ENCODE measurements at regions not wholly inside any gene's neighbourhood (a gene's known extent, or its start where the extent isn't known, plus 50 kb on each side); places are given as distances from the start of the nearest gene placed in this dataset.
"Not testable (repeated sequence)": the region's sequence is repeated elsewhere in the genome, so short reads cannot be mapped to it uniquely, and the experiment has no call there.

- Histone ChIP-seq H3K4me3 (ENCODE audit: low read depth in 1 of 2, low read length in 1 of 2) (no peak overlapping the region), H3K36me3 (no peaks in the 10 kb centered on the region), H3K4me1 (ENCODE audit: control insufficient read depth in 1 of 2, insufficient read depth in 1 of 2, low read depth in 1 of 2, low read length in 1 of 2) (no peaks in the 10 kb centered on the region), H3K27me3 (no peaks in the 10 kb centered on the region), H3K27ac (no peak overlapping the region), H3K9me3 (no peaks in the 10 kb centered on the region)
- no peak for TF ChIP-seq CTCF (IDR thresholded peaks at IDR 0.05)
Measured at GRCh38 chr2:147424766-147425165, 420.1 kb upstream of the ACVR2A start.

GRCh38 chr2:147420947-147421675 is 423.7 kb upstream of the ACVR2A start:
- Histone ChIP-seq H3K9me3 (no peaks in the 10 kb centered on the region), H3K4me3 (ENCODE audit: low read depth in 1 of 2, low read length in 1 of 2) (no peak overlapping the region), H3K27me3 (no peaks in the 10 kb centered on the region), H3K27ac (no peak overlapping the region), H3K36me3 (no peaks in the 10 kb centered on the region), H3K4me1 (ENCODE audit: control insufficient read depth in 1 of 2, insufficient read depth in 1 of 2, low read depth in 1 of 2, low read length in 1 of 2) (no peaks in the 10 kb centered on the region)
- TF ChIP-seq CTCF (IDR thresholded peaks at IDR 0.05) = no peak

GRCh38 chr2:147420517-147420916 is 424.3 kb upstream of the ACVR2A start:
- Histone ChIP-seq H3K36me3 (no peaks in the 10 kb centered on the region), H3K4me1 (ENCODE audit: control insufficient read depth in 1 of 2, insufficient read depth in 1 of 2, low read depth in 1 of 2, low read length in 1 of 2) (no peaks in the 10 kb centered on the region), H3K27me3 (no peaks in the 10 kb centered on the region), H3K4me3 (ENCODE audit: low read depth in 1 of 2, low read length in 1 of 2) (no peak overlapping the region), H3K27ac (no peak overlapping the region), H3K9me3 (no peaks in the 10 kb centered on the region)
- no peak for TF ChIP-seq CTCF (IDR thresholded peaks at IDR 0.05)

GRCh38 chr2:147416099-147416498 is 428.7 kb upstream of the ACVR2A start:
- no peak for TF ChIP-seq CTCF (IDR thresholded peaks at IDR 0.05)
- H3K27ac ChIP-seq = no peak overlapping the region
- no peaks in the 10 kb centered on the region for H3K4me1 ChIP-seq (ENCODE audit: control insufficient read depth in 1 of 2, insufficient read depth in 1 of 2, low read depth in 1 of 2, low read length in 1 of 2)
- no peaks in the 10 kb centered on the region for H3K27me3 ChIP-seq
- no peaks in the 10 kb centered on the region for H3K9me3 ChIP-seq
- no peak overlapping the region for H3K4me3 ChIP-seq (ENCODE audit: low read depth in 1 of 2, low read length in 1 of 2)
- H3K36me3 ChIP-seq = no peaks in the 10 kb centered on the region

- H3K4me1 ChIP-seq (ENCODE audit: control insufficient read depth in 1 of 2, insufficient read depth in 1 of 2, low read depth in 1 of 2, low read length in 1 of 2); H3K36me3 ChIP-seq; H3K27me3 ChIP-seq; H3K4me3 ChIP-seq (ENCODE audit: low read depth in 1 of 2, low read length in 1 of 2); H3K27ac ChIP-seq; H3K9me3 ChIP-seq: not testable (repeated sequence)
Measured at GRCh38 chr2:147414656-147415055, 430.2 kb upstream of the ACVR2A start.

GRCh38 chr2:147408357-147408756 is 436.5 kb upstream of the ACVR2A start:
- no peak for TF ChIP-seq CTCF (IDR thresholded peaks at IDR 0.05)

More at GRCh38 chr2:147408357-147408756, 436.5 kb upstream of the ACVR2A start:
- no peaks in the 10 kb centered on the region for H3K27me3 ChIP-seq
- H3K36me3 ChIP-seq = no peaks in the 10 kb centered on the region
- H3K9me3 ChIP-seq = no peaks in the 10 kb centered on the region
- H3K4me1 ChIP-seq (ENCODE audit: control insufficient read depth in 1 of 2, insufficient read depth in 1 of 2, low read depth in 1 of 2, low read length in 1 of 2) = no peaks in the 10 kb centered on the region
- no peak overlapping the region for H3K4me3 ChIP-seq (ENCODE audit: low read depth in 1 of 2, low read length in 1 of 2)
- H3K27ac ChIP-seq = no peak overlapping the region

Measured in neutrophil (primary cell).